Lung (tissue), 11 donors: ENCODE measurements at regions not wholly inside any gene's neighbourhood (a gene's known extent, or its start where the extent isn't known, plus 50 kb on each side); places are given as distances from the start of the nearest gene placed in this dataset.

Source experiments
- ATAC-seq: fragments of 200-7000 bp; cut with Tn5 transposase; one replicate; pipeline ENCODE4 v1.9.1; 2020; ENCODE audit warnings: moderate number of reproducible peaks; ENCODE audit not compliant: insufficient read depth, low FRiP score
- DNase-seq, 3 donors: peaks; one replicate each; pipeline ENCODE4 v3.0.0-alpha.2; 2013 to 2017
- H3K27ac ChIP-seq, 2 donors: one replicate each; pipeline ENCODE4 v1.5.1; 2013; ENCODE audit warnings: mild to moderate bottlenecking in 2 of 2, moderate library complexity in 2 of 2, control low read depth in 1 of 2, inconsistent platforms in 1 of 2, low read depth in 1 of 2, low read length in 1 of 2
- H3K27me3 ChIP-seq, 3 donors: one replicate each; pipeline ENCODE4 v1.5.1; 2013; ENCODE audit warnings: low read length in 2 of 3; ENCODE audit not compliant: control insufficient read depth in 3 of 3, insufficient read depth in 3 of 3
- H3K36me3 ChIP-seq, 4 donors: one replicate each; pipeline ENCODE4 v1.5.1; 2013; ENCODE audit warnings: low read length in 4 of 4, mild to moderate bottlenecking in 1 of 4, moderate library complexity in 1 of 4; ENCODE audit not compliant: control insufficient read depth in 4 of 4, insufficient read depth in 4 of 4
- H3K4me1 ChIP-seq, 5 donors: one replicate each; pipeline ENCODE4 v1.5.1; 2013; ENCODE audit warnings: low read length in 5 of 5, mild to moderate bottlenecking in 2 of 5, moderate library complexity in 1 of 5; ENCODE audit not compliant: control insufficient read depth in 5 of 5, insufficient read depth in 5 of 5
- H3K4me3 ChIP-seq: one replicate; pipeline ENCODE4 v1.5.1; 2013; ENCODE audit warnings: mild to moderate bottlenecking, control low read depth, moderate library complexity
- H3K9ac ChIP-seq, 2 donors: one replicate each; pipeline ENCODE4 v1.5.1; 2013; ENCODE audit warnings: low read length in 2 of 2, control low read depth in 1 of 2; ENCODE audit not compliant: insufficient read depth in 1 of 2
- H3K9me3 ChIP-seq, 4 donors: one replicate each; pipeline ENCODE4 v1.5.1; 2013; ENCODE audit warnings: low read length in 3 of 4, mild to moderate bottlenecking in 1 of 4, moderate library complexity in 1 of 4; ENCODE audit not compliant: control insufficient read depth in 4 of 4, insufficient read depth in 3 of 4
- WGBS, 2 donors: extraction: QIAGEN DNeasy Blood & Tissue Kit; methylation state at CpG; one replicate each; pipeline ENCODE4 v1.1.7; 2013; 5-methylcytosine and 5-hydroxymethylcytosine counted together
- TF ChIP-seq, protein P1 (sequence below): IDR thresholded peaks from 2 replicates; pipeline ENCODE4 v1.5.1; 2012; ENCODE audit warnings: mild to moderate bottlenecking; ENCODE audit errors: control extremely low read depth, extremely low read depth
- donor health status: control.
- donor health status: control.
- donor health status: Bipolar disorder and iron deficiency.
- donor health status: healthy.
- donor health status: DM: yes; HTN: yes; CAD: no.

DNA sequence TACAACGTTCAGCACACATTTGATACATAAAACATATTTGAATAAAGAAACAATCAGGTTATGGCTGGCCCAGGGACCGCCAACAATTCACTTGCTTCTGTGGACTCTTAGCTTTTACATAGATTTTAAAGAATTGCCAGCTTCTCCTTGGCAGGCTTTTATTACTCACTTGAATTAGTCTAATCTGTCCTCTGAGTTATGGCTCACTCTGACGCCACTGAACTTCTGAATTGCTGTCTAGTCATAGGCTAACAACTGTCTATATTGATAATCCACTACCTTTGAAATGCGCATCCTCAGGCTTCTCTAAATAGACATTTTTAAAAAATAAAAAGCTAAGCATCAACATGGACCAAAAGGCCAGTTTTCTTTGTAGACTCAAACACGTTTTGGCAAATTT, 317.4 kb upstream of the SGCD start:
- 79 to 83% methylated on average over 5 of the region's 5 CpGs for WGBS, 2 donors
- ATAC-seq (no peak), DNase-seq (no peak)
- Histone ChIP-seq H3K27ac (no peak overlapping the region), H3K4me3 (no peak overlapping the region), H3K36me3 (no peaks in the 10 kb centered on the region), H3K4me1 (peaks cover 0 to 4% (median 0%) of the 10 kb centered on the region in 5 donors), H3K9me3 (no peaks in the 10 kb centered on the region), H3K27me3 (peaks cover 0 to 4% (median 0%) of the 10 kb centered on the region in 3 donors), H3K9ac (no peak overlapping the region)
- TF ChIP-seq, protein P1, sequence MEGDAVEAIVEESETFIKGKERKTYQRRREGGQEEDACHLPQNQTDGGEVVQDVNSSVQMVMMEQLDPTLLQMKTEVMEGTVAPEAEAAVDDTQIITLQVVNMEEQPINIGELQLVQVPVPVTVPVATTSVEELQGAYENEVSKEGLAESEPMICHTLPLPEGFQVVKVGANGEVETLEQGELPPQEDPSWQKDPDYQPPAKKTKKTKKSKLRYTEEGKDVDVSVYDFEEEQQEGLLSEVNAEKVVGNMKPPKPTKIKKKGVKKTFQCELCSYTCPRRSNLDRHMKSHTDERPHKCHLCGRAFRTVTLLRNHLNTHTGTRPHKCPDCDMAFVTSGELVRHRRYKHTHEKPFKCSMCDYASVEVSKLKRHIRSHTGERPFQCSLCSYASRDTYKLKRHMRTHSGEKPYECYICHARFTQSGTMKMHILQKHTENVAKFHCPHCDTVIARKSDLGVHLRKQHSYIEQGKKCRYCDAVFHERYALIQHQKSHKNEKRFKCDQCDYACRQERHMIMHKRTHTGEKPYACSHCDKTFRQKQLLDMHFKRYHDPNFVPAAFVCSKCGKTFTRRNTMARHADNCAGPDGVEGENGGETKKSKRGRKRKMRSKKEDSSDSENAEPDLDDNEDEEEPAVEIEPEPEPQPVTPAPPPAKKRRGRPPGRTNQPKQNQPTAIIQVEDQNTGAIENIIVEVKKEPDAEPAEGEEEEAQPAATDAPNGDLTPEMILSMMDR: no peak

GRCh38 chr5:156015137-156015536, 311.8 kb upstream of the SGCD start:
- no peak overlapping the region for H3K4me3 ChIP-seq
- DNase-seq: no peak
- no peaks in the 10 kb centered on the region for H3K27me3 ChIP-seq
- no peak overlapping the region for H3K27ac ChIP-seq
- H3K9ac ChIP-seq: no peak overlapping the region
- peaks cover 0 to 1% (median 0%) of the 10 kb centered on the region in 4 donors for H3K9me3 ChIP-seq
- no peaks in the 10 kb centered on the region for H3K36me3 ChIP-seq
- H3K4me1 ChIP-seq: peaks cover 0 to 3% (median 0%) of the 10 kb centered on the region in 5 donors
- TF ChIP-seq, protein P1: no peak
- no peak for ATAC-seq
- WGBS, 2 donors: 68 to 78% methylated on average over 1 of the region's 1 CpG

GRCh38 chr5:156019130-156019529, 307.8 kb upstream of the SGCD start:
- no peaks in the 10 kb centered on the region for H3K36me3 ChIP-seq
- 81 to 88% methylated on average over 2 of the region's 2 CpGs for WGBS, 2 donors
- TF ChIP-seq, protein P1: no peak
- no peak overlapping the region for H3K9ac ChIP-seq
- no peak for ATAC-seq
- H3K27me3 ChIP-seq: no peaks in the 10 kb centered on the region
- H3K9me3 ChIP-seq: peaks cover 0 to 1% (median 0%) of the 10 kb centered on the region in 4 donors
- no peak overlapping the region for H3K4me3 ChIP-seq
- no peak overlapping the region for H3K27ac ChIP-seq
- no peak for DNase-seq
- H3K4me1 ChIP-seq: peaks cover 0 to 3% (median 0%) of the 10 kb centered on the region in 5 donors

- TF ChIP-seq, protein P1: no peak
Observed at GRCh38 chr5:156019571-156020180, 307.3 kb upstream of the SGCD start.

More at GRCh38 chr5:156019571-156020180, 307.3 kb upstream of the SGCD start:
- H3K4me1 ChIP-seq: peaks cover 0 to 3% (median 0%) of the 10 kb centered on the region in 5 donors
- ATAC-seq: no peak
- no peaks in the 10 kb centered on the region for H3K27me3 ChIP-seq
- no peak overlapping the region for H3K27ac ChIP-seq
- H3K9me3 ChIP-seq: peaks cover 0 to 1% (median 0%) of the 10 kb centered on the region in 4 donors
- 70 to 80% methylated on average over 7 of the region's 7 CpGs for WGBS, 2 donors
- no peak overlapping the region for H3K4me3 ChIP-seq
- DNase-seq: no peak
- no peak overlapping the region for H3K9ac ChIP-seq
- H3K36me3 ChIP-seq: no peaks in the 10 kb centered on the region
